ENCODE measurements at regions not wholly inside any gene's neighbourhood (a gene's known extent, or its start where the extent isn't known, plus 50 kb on each side); places are given as distances from the start of the nearest gene placed in this dataset.

DNA sequence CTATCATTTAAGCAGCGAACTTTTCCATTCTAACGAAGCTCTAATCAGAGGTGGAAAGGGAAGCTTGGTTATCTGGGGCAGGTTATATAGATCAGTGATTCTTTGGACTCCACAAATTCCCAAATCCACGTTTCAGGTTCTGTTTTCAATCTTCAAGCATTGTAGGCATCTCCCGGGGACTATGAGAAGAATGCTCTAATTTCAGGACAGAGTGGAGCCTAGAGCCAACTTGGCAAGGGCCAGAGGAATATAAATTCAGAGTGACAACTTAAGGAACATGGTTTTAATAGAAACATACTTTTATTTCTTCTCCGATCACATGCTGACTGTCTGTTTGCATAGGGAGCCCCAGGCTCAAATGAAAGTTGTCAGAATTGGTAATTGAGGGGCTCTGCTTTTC, 514.0 kb upstream of the KLF4 start:
- Mint-ChIP-seq H3K4me1 (no peaks in the 10 kb centered on the region), H3K27me3 (peaks cover 4% of the 10 kb centered on the region), H3K36me3 (no peaks in the 10 kb centered on the region), H3K4me3 (no peak overlapping the region), H3K9me3 (no peaks in the 10 kb centered on the region), H3K27ac (no peak overlapping the region)

DNA sequence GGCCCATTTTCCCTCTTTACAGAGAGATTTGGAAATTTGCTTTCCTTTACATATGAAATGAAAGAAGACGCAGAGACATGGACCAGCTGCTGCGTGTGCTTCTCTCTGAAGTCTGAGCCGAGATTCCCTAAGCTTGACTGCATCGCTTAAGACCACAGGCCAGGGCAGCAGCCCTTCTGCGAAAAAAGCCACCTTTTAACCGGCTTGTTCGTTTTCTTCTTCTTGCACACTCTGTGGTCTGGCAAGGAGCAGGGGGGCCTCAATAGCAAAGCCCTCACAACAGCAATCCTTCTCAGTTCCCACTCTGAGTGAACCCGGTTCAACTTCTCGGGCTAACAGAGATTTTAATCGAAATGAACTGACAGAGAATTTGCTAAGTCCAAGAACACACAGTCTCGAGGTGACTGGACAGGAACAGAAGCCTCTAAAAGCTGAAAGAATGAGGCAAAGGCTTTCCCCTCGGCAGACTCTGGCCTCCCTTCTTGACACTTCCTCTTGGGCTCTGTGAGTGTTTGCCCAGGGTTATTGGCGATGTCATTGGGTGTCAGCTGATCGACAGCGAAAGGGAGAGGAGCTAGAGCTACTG, 512.9 kb upstream of the KLF4 start:
- peaks cover 4% of the 10 kb centered on the region for H3K27me3 Mint-ChIP-seq
- peaks cover 0 to 2% (median 0%) of the 10 kb centered on the region in 3 donors for H3K9me3 Mint-ChIP-seq
- H3K4me3 Mint-ChIP-seq = no peak overlapping the region

DNA sequence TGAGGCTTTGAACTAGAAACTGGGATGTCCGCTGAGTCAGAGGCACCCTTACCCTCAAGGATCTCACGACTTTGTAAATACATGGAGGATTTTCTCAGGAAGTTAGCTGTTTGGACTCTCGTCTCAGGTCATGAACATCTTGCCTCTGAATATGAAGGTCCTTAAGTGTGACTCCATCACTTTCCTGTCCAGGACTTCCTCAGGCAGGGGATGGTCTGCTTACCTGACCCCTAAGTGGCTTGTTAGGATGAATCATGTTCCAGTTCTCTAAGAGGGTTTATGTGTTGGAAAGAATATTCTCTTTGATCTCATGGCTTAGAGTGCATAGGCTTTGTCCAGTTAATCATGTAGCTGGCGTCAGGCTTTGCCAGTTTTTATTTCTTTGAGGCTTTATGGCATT, 511.7 kb upstream of the KLF4 start:
- H3K27me3 Mint-ChIP-seq = peaks cover 4% of the 10 kb centered on the region
- no peaks in the 10 kb centered on the region for H3K36me3 Mint-ChIP-seq
- H3K27ac Mint-ChIP-seq = no peak overlapping the region
- no peak overlapping the region for H3K4me3 Mint-ChIP-seq
- H3K9me3 Mint-ChIP-seq = peaks cover 0 to 2% (median 2%) of the 10 kb centered on the region in 3 donors
- H3K4me1 Mint-ChIP-seq = no peaks in the 10 kb centered on the region

More for the DNA sequence above, 512.9 kb upstream of the KLF4 start:
- H3K36me3 Mint-ChIP-seq = no peaks in the 10 kb centered on the region
- no peak overlapping the region for H3K27ac Mint-ChIP-seq
- no peaks in the 10 kb centered on the region for H3K4me1 Mint-ChIP-seq

DNA sequence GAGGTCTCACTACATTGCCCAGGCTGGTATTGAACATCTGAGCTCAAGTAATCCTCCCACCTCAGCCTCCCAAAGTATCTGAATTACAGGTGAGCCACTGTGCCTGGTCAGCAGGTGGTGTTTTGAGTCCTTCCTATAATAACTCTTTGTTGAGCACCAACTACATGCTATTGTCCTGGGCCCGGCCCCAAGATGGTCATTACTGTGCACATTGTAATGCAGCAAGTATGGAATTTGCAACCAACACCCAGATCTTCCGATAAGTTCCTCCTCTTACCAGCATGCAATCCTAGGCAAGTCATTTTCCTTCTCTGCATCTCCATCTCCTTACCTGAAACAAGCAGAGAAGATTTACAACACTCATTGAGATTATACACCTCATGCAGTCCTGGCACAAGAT, 510.3 kb upstream of the KLF4 start:
- no peak overlapping the region for H3K27ac Mint-ChIP-seq
- H3K36me3 Mint-ChIP-seq = no peaks in the 10 kb centered on the region
- no peaks in the 10 kb centered on the region for H3K4me1 Mint-ChIP-seq
- H3K27me3 Mint-ChIP-seq = peaks cover 4% of the 10 kb centered on the region
- H3K4me3 Mint-ChIP-seq = no peak overlapping the region
- H3K9me3 Mint-ChIP-seq = peaks cover 0 to 2% (median 2%) of the 10 kb centered on the region in 3 donors

DNA sequence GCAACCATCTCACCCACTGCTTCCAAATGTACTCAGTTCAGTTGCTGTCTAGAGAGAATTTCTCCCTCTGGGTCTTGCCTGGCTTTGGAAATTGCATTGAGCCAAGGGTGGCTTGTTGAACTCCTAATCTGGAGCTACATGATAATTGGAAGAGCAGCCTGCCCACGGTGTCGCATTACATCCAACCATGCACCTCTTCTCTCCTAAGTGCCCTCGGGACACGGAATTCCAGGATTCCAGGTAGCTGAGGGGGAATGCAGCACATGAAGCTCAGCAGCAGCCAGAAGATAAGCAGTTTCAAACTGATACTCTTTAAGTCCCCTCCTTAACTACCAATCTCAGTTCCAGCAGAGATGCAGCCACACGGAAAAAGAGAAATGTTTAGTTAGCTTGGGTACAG, 509.4 kb upstream of the KLF4 start:
- H3K9me3 Mint-ChIP-seq = peaks cover 0 to 2% (median 2%) of the 10 kb centered on the region in 3 donors
- H3K36me3 Mint-ChIP-seq = no peaks in the 10 kb centered on the region
- H3K27me3 Mint-ChIP-seq = peaks cover 4% of the 10 kb centered on the region
- H3K4me3 Mint-ChIP-seq = no peak overlapping the region
- H3K27ac Mint-ChIP-seq = no peak overlapping the region
- no peaks in the 10 kb centered on the region for H3K4me1 Mint-ChIP-seq

DNA sequence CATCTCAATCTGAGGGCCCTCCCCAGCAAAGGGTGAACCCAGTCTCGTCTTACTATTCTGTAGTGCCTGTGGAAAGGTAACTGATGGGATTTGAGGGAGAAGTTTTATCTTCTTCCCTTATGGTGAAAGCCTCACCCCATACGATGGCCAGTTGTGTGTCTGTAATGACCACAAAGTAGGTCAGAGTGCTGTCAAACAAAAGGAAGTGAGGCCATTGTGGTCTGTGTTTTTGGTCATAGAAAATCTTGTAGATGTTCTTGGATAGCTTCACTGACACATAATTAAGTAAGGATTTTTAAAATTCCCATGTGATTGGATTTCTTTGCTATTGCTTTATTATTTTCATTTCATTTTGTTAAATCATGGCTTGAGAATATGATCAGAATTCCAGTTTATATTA, 505.1 kb upstream of the KLF4 start:
- no peaks in the 10 kb centered on the region for H3K36me3 Mint-ChIP-seq
- H3K9me3 Mint-ChIP-seq = peaks cover 0 to 2% (median 2%) of the 10 kb centered on the region in 3 donors
- no peak overlapping the region for H3K27ac Mint-ChIP-seq
- H3K4me1 Mint-ChIP-seq = no peaks in the 10 kb centered on the region
- no peak overlapping the region for H3K4me3 Mint-ChIP-seq
- H3K27me3 Mint-ChIP-seq = no peaks in the 10 kb centered on the region

DNA sequence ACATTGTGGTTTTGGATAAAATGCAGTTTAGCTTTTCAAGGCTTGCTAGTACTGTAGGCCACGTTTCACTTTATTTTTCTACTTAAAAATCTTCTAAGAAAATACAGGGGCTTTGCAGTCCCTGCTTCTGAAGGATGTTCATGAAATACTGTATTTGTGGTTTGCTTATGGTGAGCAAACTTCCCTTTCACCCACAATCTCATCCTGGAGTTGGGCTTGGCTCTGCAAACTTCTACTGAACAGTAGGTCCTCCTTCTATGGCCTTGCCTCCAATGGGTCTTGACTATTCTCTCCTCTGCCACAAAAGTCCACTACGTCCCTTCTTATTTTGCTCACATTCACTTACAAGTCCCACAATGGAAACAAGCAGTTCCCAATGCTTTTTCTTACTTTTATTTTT, 502.7 kb upstream of the KLF4 start:
- Mint-ChIP-seq H3K4me1 (no peaks in the 10 kb centered on the region), H3K36me3 (no peaks in the 10 kb centered on the region), H3K9me3 (peaks cover 0 to 2% (median 0%) of the 10 kb centered on the region in 3 donors), H3K27ac (no peak overlapping the region), H3K27me3 (no peaks in the 10 kb centered on the region), H3K4me3 (no peak overlapping the region)

DNA sequence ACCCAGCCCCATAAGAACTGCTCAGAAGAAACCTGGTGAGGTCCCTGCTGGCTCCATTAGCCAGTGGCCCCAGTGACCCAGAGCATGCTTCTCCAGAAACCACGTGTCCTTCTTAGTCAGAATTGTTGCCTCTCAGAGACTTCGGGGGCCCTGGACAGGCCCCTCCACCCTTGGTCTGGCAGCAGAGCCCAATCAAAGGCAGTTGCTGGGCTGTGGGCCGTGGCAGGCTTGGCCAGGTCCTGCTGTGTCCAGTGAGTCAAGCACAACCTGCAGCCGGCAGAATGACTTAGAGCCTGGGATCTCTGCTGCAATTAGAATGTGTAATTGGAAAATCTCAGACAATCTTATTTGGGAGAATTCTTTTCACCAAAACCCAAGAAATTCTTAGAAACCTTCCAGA, 502.0 kb upstream of the KLF4 start:
- no peak overlapping the region for H3K27ac Mint-ChIP-seq
- no peaks in the 10 kb centered on the region for H3K36me3 Mint-ChIP-seq
- no peaks in the 10 kb centered on the region for H3K4me1 Mint-ChIP-seq
- no peaks in the 10 kb centered on the region for H3K9me3 Mint-ChIP-seq
- H3K27me3 Mint-ChIP-seq = no peaks in the 10 kb centered on the region
- H3K4me3 Mint-ChIP-seq = no peak overlapping the region

DNA sequence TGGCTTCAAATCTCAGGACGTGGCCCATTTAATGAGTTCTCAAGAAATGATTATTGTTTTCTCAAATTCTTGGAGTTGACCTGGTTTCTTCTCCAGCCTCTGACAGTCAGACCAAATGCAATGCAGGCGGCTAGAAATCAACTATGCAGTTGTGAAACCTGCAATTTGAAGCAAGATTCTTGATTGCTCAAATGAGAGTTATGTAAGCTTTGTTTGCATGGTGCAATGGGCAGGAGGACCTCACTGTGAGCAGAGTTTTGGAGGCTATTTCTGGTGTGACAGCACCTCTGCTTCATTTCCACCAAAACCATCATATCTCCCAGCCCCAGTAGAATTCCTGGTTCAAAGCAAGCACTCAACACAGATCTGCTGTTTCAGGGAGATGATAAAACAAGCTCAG, 500.0 kb upstream of the KLF4 start:
- Mint-ChIP-seq H3K4me3 (no peak overlapping the region), H3K27me3 (no peaks in the 10 kb centered on the region), H3K9me3 (no peaks in the 10 kb centered on the region), H3K36me3 (no peaks in the 10 kb centered on the region), H3K4me1 (no peaks in the 10 kb centered on the region), H3K27ac (no peak overlapping the region)

DNA sequence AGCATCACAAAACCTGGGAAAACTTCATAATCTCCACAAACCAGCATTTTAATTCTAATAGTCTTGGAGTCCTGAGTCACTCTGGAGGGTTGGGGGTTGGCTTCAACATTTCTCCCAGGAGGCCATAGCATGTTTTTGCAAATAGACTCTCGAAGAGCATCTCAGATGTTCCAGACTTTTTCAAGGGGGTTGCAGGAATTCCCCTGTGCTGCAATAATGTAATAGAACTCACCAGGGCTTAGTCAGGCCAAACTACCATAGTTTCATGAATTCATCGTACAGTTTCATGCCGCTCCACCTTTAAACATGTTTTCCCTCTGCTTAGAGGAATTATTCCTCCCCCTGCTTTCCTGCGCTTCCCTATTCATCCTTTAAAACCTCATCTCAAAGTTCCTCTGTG, 499.5 kb upstream of the KLF4 start:
- Mint-ChIP-seq H3K4me1 (no peaks in the 10 kb centered on the region), H3K4me3 (no peak overlapping the region), H3K27ac (no peak overlapping the region), H3K27me3 (no peaks in the 10 kb centered on the region), H3K36me3 (no peaks in the 10 kb centered on the region), H3K9me3 (no peaks in the 10 kb centered on the region)

DNA sequence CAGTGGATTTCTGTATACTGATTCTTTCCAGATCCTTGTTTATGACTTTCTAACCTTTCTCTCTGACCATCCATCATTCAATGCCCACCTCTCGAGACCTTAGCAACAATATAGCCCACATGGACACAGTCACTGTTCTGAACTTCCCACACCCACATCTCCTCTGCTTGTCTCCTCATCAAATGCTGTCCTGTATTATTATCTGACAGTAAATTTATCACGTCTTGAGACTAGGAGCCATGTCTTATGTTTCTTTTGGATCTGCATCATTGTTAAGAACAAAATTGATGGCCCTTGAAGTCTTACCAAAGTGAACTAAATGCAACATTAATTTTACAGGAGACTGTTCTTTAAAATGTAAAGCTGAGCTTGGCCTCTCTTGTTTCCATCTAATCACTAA, 495.4 kb upstream of the KLF4 start:
- no peaks in the 10 kb centered on the region for H3K36me3 Mint-ChIP-seq
- peaks cover 2% of the 10 kb centered on the region for H3K27me3 Mint-ChIP-seq
- H3K4me3 Mint-ChIP-seq = no peak overlapping the region
- no peaks in the 10 kb centered on the region for H3K9me3 Mint-ChIP-seq
- H3K27ac Mint-ChIP-seq = no peak overlapping the region
- H3K4me1 Mint-ChIP-seq = peaks cover 0 to 2% (median 0%) of the 10 kb centered on the region in 3 donors

DNA sequence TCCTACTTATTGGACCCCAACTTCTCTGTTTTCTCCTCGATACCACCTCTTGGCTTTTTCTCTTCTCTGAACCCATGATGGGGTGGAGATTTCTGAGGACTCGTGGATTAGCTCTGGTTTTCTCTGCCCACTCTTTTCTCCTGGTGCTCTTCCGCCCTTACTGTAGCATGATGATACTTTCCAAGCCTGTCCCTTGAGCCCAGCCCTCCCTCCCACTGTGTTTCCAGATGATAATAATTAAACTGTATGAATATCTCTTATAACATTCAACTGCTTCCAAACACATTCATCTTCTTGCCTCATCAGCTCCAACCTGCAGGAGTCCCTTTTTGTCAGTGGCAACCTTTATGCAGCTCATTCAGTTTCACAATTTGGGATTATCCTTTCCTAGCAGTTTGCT, 494.2 kb upstream of the KLF4 start:
- peaks cover 0 to 2% (median 0%) of the 10 kb centered on the region in 3 donors for H3K4me1 Mint-ChIP-seq
- H3K27me3 Mint-ChIP-seq = peaks cover 2% of the 10 kb centered on the region
- no peak overlapping the region for H3K27ac Mint-ChIP-seq
- H3K4me3 Mint-ChIP-seq = no peak overlapping the region
- no peaks in the 10 kb centered on the region for H3K36me3 Mint-ChIP-seq
- H3K9me3 Mint-ChIP-seq = no peaks in the 10 kb centered on the region

DNA sequence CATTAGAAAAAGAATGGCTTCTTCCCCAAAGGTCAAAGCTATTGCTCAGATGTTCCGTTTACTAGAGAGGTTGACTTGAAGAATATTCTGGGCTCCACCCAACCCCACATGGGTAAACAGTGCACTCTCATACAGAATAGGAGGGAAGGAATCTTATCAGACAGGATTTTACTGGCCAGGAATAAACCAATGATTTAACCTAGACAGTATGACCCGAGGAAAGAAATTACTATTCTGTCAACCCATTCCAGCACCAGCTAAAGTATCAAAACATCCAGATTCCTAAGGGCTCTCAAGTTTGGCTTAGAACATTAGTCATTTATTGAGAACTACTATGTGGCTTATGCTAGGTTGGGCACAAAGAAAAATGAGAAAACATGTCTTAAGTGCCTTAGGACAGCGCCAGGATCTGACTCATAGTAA, 493.6 kb upstream of the KLF4 start:
- no peaks in the 10 kb centered on the region for H3K9me3 Mint-ChIP-seq
- H3K4me3 Mint-ChIP-seq = no peak overlapping the region
- peaks cover 2% of the 10 kb centered on the region for H3K27me3 Mint-ChIP-seq
- H3K4me1 Mint-ChIP-seq = peaks cover 0 to 2% (median 0%) of the 10 kb centered on the region in 3 donors
- H3K27ac Mint-ChIP-seq = no peak overlapping the region
- H3K36me3 Mint-ChIP-seq = no peaks in the 10 kb centered on the region

DNA sequence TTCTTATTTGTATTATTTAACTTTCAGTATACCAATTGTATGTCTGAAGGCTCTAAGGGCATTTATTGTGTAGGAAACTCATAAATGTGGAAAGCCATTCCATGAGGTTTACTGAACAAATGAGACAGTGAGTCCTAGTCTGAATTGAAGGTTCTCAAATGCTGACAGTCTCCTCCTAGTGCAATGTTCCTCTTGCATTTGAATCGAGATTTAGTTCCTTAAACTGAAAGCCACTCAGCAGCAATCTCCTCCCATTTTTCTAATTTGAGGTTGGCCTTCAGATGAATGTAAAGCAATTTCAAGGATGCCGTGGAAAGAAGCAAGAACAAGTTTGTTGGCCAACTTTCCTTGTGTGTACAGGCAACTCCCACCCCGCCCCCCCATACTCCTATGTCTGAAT, 493.2 kb upstream of the KLF4 start:
- H3K4me1 Mint-ChIP-seq = peaks cover 0 to 2% (median 0%) of the 10 kb centered on the region in 3 donors
- H3K36me3 Mint-ChIP-seq = no peaks in the 10 kb centered on the region
- H3K27me3 Mint-ChIP-seq = peaks cover 2% of the 10 kb centered on the region
- H3K27ac Mint-ChIP-seq = no peak overlapping the region
- no peaks in the 10 kb centered on the region for H3K9me3 Mint-ChIP-seq
- no peak overlapping the region for H3K4me3 Mint-ChIP-seq

DNA sequence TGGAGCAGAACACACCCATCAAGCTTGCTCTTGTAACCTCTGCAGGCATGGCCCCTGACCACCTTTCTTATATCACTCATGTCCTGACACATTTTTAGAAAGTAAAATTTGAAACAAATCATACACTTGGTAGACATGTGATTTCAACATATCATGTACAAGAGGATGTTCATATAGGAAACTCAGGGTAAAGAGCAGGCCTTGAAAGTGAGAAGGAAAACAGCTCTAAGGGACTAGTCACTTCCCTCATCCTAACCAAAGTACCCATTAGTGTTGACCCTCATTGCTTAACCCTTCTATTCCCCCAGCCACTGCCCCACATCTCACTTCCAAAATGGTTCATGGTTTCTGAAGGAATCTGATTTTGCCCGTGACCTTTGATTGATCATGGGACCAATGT, 492.4 kb upstream of the KLF4 start:
- no peaks in the 10 kb centered on the region for H3K36me3 Mint-ChIP-seq
- H3K27ac Mint-ChIP-seq = no peak overlapping the region
- H3K4me3 Mint-ChIP-seq = no peak overlapping the region
- H3K27me3 Mint-ChIP-seq = peaks cover 2% of the 10 kb centered on the region
- peaks cover 0 to 2% (median 0%) of the 10 kb centered on the region in 3 donors for H3K4me1 Mint-ChIP-seq
- H3K9me3 Mint-ChIP-seq = no peaks in the 10 kb centered on the region

DNA sequence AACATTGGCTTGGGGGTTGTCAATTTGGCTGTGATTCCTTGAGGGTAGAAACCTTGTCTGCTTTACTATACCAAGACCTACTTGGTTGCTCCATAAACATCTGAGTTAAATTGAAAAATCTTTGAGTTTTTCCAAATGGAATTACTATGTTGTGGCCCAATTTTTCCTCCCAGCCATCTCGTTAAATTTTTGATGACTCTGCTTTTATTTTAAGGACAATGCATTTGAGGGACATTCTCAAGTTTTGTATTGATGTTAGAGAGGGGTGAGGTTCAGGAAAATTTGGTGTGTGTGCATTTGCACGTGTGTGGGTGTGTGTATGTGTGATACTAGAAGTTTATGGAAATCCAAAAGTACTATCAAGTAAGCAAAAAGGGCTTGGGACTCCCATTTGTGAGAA, 491.4 kb upstream of the KLF4 start:
- Mint-ChIP-seq H3K27ac (no peak overlapping the region), H3K4me1 (peaks cover 0 to 2% (median 0%) of the 10 kb centered on the region in 3 donors), H3K36me3 (no peaks in the 10 kb centered on the region), H3K9me3 (no peaks in the 10 kb centered on the region), H3K27me3 (peaks cover 2% of the 10 kb centered on the region), H3K4me3 (no peak overlapping the region)

All from IgD-negative memory B cell (primary cell).